ENCODE measurements at regions not wholly inside any gene's neighbourhood (a gene's known extent, or its start where the extent isn't known, plus 50 kb on each side); places are given as distances from the start of the nearest gene placed in this dataset.

DNA sequence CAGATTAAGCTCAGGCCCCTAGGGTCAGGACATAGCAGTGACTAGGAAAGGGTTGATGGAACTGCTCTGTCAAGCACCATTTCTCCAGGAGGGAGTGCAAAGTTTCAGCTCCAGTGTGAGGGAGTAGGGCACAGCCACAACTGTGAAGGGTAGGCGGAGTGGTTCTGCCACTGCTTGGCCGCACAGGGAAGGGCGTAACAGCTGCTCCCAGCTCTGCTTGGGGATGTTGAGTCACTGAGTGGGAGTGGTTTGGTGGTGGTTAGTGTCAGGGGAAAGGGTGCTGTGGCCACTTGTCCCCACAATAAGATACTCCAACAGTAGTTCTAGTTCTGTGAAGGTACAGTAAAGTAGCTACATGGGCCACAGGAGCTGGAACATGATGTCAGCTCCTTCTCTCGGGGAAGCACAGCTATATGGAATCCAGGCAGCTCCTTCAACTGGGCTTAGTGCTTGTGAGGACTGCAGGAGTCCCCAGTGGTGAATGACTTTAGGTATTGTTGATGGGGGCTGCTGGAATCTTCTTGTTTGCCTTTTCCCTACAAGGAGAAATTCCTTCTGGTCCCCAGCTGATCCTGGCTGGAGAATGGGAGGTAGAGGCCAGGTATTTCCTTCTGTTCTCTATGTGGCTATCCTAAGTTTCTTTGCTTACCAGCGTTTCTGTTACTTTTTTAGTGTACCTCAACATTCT is 314.5 kb downstream of the SPATA31D1 start:
- intact Hi-C loops (cut with micrococcal nuclease): no loop called here

DNA sequence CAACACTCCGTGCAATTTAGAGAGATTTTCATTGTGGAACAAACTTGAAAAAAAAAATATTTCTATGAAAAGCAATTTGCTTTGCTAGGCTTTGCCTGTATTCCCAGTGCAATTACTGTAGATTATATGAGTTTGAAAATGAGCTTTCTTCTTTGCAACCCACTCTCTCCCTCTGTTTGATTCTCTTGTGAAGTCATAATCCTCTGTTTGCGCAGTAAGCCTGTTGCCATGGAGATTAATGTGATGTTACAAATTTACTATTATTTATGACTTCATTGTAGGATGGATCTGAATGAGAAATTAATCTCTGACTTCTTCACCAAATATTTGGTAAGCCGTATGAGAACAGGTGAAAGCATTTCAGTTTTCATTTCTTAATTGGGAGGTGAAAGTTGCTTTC is 320.3 kb downstream of the SPATA31D1 start:
- intact Hi-C loops (cut with micrococcal nuclease): no loop called here

DNA sequence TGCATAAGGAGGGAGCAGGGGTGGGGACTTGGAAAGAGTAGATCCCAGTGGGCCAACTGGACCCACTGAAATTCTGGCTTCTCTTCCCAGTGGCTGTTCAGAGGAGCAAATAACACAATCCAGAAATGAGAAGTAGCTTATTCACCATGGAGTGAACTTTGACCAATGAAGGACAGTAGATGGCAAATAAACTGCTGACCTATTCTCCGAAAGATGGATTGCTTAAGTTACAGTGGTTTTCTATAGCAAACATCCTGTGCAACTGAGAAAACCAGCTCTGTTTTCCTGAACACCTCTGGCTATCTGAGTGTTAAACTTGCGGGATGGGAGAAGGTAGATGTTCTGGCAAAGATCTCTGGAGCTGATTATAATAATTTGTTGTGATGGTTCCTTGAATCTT is 325.1 kb downstream of the SPATA31D1 start:
- intact Hi-C loops (cut with micrococcal nuclease): no loop called here

DNA sequence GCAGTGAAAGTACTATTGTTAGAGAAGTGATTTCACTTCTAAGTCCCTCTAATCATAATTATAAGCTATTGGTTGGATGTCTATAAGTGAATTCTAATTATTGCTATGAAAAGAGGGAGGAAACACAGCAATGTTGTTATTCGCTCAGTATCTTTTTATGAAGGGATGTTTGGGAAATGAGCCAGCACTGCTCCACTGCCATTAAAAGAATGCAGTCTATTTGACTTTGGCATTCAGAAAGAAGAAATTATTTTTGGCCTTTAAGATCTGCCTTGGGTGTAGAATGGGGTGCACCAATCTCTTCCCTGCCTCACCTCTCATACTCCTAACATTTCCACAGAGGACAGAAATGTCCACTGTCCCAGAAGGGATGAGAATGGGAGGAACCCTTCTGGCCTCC is 332.0 kb downstream of the SPATA31D1 start:
- intact Hi-C loops (cut with micrococcal nuclease): no loop called here

DNA sequence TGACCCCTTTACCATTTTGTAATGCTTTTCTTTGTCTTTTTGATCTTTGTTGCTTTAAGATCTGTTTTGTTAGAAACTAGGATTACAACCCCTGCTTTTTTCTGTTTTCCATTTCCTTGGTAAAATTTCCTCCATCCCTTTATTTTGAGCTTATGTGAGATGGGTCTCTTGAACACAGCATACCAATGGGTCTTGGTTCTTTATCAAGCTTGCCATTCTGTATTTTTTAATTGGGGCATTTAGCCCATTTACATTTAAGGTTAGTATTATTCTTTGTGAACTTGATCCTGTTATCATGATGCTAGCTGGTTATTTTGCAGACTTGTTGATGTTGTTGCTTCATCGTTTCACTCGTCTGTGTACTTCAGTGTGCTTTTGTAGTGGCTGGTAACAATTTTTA is 337.3 kb downstream of the SPATA31D1 start:
- intact Hi-C loops (cut with micrococcal nuclease): no loop called here

DNA sequence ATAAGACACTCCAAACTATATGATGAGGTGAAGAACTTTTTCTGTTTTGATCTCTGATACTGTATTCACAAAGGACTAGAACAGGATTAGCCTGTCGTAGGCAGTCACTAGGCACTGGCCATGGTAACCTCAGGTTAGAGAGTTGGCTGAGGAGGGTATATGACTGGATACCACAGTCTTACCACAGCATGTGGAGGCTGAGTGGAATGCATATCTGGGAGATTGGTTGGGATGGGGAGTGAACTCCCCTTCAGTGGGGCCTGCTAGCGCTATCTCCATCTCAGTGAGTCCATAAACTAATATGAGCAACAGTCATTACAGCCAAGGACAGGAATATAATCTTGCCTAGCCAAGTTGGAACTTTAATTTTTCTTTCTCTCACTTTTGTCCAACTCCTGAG is 339.1 kb downstream of the SPATA31D1 start:
- intact Hi-C loops (cut with micrococcal nuclease): no loop called here

DNA sequence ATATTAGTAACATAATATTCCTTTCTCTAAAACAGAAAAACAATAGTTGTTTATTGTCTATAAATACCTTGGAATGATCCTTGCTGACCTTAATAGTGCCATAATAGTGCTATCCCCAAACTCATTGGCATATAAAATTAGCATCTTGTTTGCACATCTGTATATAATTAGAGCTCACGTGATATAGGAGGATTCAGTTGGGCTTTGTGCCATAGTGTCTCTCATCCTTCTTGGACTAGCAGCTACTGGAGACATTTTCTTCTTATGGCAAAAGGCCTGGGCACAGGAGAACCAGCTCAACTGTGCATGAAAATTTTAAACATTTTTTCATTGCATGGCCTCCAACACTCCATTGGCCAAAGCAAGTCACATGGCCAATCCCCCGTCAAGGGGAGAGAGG is 342.5 kb downstream of the SPATA31D1 start:
- intact Hi-C loops (cut with micrococcal nuclease): no loop called here

DNA sequence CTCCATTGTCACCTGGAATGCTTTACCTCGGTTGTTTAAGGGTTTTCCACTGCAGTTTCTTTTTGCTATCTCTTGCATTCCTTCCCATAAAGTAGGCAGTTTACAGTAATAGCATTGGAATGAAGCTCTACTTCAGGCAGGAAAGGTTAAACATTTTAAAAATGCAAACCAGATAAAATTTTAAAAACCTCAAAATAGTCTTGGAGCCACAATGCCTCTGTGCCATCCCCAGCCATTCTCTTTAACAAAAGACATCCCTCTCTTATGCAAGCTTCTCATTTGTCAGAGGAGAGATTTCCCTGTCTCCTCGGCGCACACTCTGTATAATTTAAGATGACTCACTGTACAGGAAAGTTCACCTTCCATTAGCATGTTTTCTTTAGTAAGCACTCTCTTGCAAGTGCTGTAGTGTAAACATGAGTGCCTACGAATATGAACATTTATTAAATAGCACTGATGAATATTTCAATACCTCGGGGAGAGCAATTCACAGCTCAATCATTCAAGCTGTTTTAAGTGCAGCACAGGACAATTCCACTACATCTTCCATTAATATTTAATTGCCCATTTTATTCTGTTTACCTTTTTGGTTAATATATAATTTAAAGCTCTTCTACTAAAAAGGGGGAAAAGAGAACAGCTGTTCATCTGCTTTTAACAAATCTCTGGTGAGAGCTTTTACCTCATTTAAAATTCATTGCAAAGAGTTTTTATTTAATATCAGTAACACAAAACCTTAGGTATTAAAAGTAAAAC is 343.6 kb downstream of the SPATA31D1 start:
- intact Hi-C loops (cut with micrococcal nuclease): no loop called here

DNA sequence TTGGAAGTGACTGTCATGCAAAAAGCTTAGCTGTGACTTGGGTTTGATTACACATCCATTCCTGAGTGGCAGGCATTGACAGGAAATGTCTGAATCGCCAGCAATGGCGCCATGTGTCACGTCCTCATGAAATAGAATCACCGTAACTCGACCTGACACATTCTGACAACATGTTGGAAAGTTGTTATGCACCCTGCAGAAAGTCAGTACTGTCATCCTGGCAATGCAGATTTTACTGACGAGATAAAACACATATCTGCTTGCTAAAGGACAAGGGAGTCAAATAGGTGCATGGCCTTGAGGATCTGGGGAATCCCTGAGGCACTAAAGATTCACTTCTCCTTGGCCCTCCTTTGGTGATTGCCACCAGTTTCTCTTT is 344.2 kb downstream of the SPATA31D1 start:
- intact Hi-C loops (cut with micrococcal nuclease): no loop called here

DNA sequence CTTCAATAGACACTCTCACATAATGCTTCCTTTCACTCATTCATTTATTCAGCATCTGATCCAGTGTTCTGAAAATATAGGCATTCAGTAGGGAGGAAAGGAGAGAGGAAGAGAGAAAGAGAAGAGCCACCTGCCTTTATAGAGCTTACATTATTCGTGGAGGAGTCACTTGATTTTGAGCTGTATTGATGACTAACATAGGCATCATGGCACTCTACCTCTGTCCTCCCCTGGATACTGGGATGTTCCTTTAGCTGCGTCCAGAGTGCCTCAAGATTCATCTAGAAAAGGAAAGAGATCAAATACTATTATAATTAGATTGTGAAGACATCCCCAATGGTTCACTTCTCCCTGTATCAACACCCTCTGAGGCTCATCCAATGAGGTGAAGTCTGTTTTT is 345.1 kb downstream of the SPATA31D1 start:
- intact Hi-C loops (cut with micrococcal nuclease): no loop called here

DNA sequence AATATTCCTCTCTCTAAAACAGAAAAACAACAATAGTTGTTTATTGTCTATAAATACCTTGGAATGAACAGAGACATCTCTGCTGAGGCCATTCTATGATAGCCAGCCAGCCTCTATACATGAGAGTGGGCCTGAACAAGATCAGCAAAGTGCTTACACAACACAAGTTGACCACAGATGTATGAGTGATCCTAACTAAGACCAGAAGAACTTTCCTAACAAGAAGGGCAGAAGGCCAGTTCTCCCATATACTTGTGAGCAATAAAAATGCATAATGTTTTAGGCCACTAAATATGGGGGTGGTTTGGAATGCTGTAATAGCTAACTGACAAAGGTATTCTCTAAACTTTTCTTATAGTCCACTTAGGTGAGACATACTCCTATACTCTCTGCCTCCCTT is 345.7 kb downstream of the SPATA31D1 start:
- intact Hi-C loops (cut with micrococcal nuclease): no loop called here

DNA sequence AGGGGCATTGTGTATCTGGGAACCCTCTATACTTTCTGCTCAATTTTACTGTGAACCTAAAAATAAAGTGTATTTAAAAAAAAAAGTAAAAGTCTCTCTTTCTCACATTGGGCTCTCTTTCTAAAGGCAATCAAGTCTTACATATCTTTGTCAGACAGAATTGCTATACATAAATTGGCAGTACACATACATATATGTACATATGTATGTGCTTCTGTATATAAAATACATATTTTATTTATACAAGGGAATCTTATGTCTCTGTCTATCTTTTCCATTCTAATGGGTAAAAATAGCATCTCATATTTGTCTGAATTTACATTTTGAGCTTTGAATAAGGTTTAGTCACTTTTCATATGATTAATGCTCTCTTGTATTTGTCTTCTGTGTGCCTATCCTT is 348.8 kb downstream of the SPATA31D1 start:
- intact Hi-C loops (cut with micrococcal nuclease): no loop called here

DNA sequence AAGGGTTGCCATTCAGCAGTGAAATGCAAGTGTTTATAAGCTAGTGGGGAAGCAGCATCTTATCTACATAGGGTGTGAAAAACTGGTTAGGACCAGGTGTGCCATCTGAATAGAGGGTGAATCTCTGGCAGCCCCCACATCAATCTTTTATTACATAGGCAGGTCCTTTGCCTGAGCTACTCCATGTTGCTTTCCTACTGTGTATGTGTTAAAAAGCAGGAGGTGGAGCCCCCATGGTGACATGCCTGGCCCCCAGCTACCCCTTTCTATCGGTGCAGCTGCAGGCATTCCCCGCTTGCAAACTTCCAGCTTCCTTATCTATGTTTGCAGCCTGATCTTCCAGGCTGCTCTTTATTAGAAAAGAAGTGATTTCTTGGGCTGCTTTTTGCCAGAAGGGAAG is 353.5 kb downstream of the SPATA31D1 start:
- intact Hi-C loops (cut with micrococcal nuclease): no loop called here

DNA sequence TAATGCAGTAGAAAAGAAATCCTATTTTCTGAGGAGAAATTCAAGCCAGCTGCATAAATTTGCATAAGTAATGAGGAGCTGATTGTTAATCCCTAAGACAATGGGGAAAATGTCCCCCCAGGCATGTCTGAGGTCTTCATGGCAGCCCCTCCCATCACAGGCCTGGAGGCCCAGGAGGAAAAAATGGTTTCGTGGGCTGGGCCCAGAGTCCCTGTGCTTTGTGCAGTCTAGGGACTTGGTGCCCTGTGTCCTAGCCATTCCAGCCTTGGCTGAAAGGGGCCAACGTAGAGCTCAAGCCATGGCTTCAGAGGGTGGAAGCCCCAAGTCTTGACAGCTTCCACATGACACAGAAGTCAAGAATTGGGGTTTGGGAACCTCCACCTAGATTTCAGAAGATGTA is 357.5 kb downstream of the SPATA31D1 start:
- intact Hi-C loops (cut with micrococcal nuclease): no loop called here

DNA sequence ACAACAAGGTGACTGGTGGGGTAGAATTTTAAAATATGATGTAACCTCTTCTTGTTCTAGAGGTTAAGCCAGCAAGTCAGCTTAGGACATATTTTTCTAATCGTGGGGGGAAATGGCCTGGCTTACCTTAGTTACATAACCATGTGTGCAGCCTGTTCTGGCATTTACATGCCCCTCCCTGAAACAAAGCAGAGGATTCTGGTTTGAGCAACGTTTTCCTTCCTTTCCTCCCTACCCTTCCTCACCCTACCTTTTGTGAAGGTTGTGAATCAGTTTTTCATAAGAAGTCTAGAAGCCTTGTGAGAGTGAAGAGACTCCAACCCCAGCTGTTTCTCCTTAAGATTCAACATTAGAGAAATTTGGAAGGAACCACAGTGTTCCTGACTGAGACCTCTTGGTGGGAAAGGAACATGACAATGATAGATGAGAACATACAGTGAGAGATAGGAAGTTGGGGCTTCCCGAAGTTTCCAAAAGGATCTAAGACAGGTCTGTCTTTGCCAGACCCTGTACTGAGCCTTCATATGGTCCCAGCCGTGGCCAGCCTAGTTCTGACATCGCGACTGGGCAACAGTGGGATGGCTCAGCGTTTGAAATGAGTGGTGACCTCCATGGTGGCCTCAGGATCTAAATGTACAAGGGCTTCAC is 365.2 kb downstream of the SPATA31D1 start:
- intact Hi-C loops (cut with micrococcal nuclease): no loop called here

DNA sequence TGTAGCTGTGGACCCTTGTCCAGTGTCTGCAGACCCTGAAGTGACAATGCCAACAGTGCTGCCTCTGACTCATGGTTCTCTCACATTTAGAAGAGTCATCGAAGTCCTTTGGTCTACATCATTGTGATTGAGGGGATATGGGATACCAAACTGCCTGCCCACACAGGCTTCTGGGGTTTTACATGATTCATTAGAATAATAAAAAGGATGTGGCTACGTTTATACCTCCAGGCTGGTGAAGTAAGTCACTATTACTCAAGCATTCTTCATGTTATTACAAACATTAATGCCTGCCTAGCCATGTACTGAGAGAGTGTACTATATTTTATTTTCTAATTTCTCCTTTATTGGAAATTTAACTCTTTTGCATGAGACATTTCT is 365.7 kb downstream of the SPATA31D1 start:
- intact Hi-C loops (cut with micrococcal nuclease): no loop called here

DNA sequence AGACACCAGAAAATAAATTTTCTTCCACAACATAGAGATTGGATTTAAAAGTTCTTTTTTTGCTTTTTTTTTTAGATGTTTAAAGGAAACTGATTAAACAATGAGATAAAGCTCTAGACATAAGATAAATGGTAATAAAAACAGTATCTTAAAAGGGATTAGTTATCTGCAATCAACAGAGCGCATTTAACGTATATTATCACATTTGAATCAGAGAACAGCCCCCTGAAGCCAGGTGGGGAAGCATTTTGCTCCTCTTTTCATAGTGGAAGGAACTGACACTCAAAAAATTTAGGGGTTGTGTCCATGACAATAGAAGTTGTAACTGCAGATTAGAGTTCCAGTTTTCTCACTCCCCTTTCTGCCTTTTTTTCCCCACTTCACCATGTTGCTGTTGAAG is 367.6 kb downstream of the SPATA31D1 start:
- intact Hi-C loops (cut with micrococcal nuclease): no loop called here

DNA sequence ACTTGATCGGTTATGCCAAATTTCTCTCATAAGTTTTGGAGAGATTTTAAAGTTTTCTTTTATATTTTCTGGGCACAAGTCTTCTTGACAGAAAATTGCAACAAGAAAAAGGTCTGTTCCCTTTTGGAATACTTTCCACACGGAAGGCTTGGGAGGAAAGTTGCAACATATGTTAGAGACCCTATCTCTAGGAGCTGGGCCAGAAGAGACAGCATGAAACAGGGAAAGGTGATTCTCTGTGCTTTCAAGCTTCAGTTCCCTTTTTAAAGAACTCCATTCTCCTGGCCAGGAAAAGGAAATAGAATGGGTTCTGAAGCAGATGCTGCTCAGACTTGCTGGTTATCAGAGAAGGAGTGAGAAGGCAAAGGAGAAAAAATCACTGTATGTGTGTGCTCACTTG is 368.3 kb downstream of the SPATA31D1 start:
- intact Hi-C loops (cut with micrococcal nuclease): no loop called here

DNA sequence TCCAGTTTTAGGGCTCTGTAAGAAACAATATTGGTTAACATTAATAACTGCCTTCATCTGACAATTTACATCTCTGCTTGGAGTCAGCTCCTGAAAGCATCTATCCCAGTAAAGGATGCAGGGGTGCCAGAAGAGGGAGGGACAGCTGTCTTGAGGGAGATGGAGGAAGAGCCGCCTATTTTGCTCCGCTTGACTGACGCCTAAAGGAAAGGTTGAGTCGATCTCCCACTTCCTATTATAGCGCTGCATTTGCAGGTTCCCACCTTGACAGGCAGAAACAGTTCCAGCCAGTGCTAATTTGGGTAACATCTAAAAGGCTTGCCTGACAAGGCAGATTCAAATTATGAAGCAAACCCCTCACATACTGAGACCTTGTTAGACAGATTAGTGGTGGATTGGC is 374.6 kb downstream of the SPATA31D1 start:
- intact Hi-C loops (cut with micrococcal nuclease): no loop called here

DNA sequence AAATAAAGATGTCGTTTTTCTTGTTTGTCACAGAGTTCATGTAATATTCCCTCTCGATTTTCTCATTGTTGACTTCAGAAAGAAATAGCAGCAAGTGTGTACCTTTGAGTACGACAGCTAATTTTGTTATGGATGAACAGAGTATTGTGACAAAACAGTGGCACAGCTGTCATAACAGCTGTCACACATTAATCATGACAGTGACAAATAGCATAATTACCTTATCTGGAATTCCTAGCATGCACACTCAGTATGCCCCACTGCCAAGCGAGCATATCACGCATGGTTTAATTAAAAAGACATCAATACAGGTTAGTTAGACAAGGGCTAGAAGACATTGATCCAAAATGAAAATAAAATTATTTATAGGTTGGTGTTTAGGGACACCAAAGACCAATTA is 375.1 kb downstream of the SPATA31D1 start:
- intact Hi-C loops (cut with micrococcal nuclease): no loop called here

DNA sequence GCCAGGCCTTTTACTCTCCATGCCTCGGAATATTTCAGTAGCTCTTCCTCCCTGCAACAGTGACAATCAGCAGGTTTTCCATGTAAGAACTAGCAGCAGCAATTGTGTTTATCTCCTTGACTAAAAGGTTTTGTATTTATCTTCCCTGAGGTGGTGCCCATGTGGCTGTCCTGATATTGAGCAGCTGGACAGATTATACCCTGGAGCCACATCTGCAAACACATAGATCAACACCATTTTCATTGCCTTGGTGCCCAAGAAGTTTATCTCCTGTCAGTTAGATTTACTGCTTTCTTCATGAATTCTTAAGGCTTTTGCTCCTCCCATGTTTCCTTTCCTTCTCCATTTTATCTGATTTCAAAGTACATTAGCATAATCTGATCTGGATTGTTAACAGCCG is 378.4 kb downstream of the SPATA31D1 start:
- intact Hi-C loops (cut with micrococcal nuclease): no loop called here

DNA sequence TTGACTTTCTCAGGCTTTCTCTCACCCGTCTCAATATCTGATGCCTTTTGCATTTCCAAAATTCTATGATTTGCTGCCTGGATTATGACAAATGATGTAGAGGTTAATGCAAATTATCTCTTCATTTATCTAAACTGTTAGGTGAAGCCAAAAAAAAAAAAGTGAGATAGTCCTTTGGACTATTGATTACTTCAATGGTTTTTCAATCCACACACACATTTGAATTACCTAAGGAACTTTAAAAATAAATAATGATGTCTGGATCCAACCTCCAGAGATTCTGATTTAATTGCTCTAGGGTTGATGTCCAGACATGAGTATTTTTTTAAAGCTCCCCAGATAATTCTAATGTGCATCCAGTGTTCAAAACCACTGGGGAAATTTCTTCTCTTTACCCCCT is 379.4 kb downstream of the SPATA31D1 start:
- intact Hi-C loops (cut with micrococcal nuclease): no loop called here
